GM12875 (cell line): ENCODE measurements at regions not wholly inside any gene's neighbourhood (a gene's known extent, or its start where the extent isn't known, plus 50 kb on each side); places are given as distances from the start of the nearest gene placed in this dataset.

ENCODE experiments used
- H3K4me3 ChIP-seq: one replicate; pipeline ENCODE4 v1.5.1; 2011; ENCODE audit warnings: low read depth, low read length, control low read depth
- TF ChIP-seq, protein P1 (sequence below): IDR thresholded peaks from 2 replicates; pipeline ENCODE4 v1.5.1; 2011; ENCODE audit warnings: low read depth, mild to moderate bottlenecking, control low read depth, inconsistent platforms, low read length, moderate library complexity, borderline replicate concordance; ENCODE audit not compliant: insufficient read depth

DNA sequence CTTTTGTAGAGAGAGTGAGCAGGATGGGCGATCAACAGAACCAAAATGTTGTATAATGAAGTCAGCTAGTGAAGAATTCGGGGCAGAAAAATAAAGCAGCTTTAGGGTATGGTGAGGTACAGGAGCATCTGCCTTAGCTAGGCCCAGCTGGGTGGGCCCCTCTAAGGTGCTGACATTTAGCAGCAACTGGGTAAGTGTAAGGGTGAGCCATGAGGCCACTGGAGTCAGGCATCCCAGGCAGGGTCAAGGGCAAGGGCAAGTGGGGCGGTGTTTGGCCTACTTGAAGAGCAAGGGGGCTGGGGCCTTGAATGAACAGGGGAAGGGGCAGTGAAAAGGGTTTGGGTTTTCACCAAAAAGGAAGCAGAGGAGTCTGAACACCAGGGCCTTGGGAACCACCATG is 583.6 kb downstream of the BCL11B start:
- no peak overlapping the region for H3K4me3 ChIP-seq
- TF ChIP-seq, protein P1, sequence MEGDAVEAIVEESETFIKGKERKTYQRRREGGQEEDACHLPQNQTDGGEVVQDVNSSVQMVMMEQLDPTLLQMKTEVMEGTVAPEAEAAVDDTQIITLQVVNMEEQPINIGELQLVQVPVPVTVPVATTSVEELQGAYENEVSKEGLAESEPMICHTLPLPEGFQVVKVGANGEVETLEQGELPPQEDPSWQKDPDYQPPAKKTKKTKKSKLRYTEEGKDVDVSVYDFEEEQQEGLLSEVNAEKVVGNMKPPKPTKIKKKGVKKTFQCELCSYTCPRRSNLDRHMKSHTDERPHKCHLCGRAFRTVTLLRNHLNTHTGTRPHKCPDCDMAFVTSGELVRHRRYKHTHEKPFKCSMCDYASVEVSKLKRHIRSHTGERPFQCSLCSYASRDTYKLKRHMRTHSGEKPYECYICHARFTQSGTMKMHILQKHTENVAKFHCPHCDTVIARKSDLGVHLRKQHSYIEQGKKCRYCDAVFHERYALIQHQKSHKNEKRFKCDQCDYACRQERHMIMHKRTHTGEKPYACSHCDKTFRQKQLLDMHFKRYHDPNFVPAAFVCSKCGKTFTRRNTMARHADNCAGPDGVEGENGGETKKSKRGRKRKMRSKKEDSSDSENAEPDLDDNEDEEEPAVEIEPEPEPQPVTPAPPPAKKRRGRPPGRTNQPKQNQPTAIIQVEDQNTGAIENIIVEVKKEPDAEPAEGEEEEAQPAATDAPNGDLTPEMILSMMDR: no peak

DNA sequence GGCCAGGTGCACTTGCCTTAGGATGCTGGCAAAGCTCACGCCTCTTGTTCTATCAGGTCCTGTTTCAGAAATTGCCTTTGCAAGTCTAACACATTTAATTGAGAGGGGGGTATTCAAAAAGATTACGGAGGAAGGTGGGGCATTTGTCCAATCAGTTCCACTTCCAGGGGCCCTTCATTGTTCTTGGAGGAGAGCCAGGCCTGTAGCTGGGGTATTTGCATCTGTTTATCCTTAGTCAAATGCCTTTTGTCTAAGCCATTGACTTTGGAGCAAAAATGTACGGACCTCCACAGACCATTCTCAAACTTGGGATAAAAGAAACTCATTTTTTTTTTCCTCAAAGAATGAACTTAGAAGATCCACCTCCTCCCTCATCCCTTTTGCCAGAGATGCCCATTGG is 582.0 kb downstream of the BCL11B start:
- H3K4me3 ChIP-seq: no peak overlapping the region
- TF ChIP-seq, protein P1: no peak

DNA sequence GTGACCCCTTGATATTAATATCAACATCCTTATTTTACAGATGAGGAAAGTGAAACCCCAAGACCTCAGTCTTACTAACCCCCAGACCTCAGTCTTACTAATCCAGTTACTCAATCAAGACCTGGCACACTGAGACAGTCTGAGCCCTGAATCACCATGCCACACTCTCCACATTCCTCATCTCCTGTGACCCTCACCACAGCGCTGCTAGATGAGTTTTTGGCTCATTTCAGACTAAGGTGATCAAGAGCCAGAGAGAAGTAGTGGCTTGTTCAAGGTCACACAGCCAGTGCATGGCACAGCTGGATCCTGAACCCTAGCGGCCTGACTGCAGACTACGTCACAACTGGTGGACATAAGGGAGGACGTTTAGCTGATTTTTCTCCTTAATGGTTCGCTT is 579.2 kb downstream of the BCL11B start:
- no peak overlapping the region for H3K4me3 ChIP-seq
- TF ChIP-seq, protein P1: no peak

DNA sequence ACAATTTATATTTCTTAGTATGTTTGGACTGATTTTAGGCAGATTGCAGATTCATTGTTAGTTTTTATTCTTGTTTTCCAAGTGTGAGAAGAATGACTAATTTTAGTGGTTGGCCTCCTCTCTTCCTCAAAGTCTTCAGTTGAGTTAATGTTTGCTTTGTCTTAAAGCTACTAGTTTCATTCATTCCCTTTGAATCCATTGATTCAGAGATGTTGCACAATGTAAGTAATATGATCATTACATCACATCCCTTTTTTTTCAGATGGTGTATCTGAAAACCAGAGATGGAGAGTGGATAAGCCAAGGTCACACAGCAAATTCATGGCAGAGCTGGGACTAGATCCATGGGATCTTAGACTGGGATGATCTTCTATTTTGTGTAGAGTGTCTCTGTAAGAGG is 577.5 kb downstream of the BCL11B start:
- TF ChIP-seq, protein P1: no peak
- H3K4me3 ChIP-seq: no peak overlapping the region

DNA sequence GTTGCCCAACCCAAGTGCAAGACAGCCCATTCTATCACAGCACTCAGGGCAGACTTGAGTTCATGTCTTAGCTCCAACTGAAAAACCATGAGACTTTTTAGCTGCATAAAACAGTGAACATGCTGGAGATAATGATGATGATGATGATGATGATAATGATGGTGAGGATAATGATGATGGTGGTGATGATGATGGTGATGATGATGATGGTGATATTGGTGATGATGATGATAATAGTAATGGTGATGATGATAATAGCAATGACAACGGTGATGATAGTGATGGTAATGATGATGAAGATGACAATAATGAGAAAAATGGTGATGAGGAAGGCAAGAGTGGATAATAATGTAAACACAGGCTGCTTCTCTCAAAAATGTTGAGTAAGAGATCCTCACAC is 576.2 kb downstream of the BCL11B start:
- H3K4me3 ChIP-seq: no peak overlapping the region
- TF ChIP-seq, protein P1: no peak

DNA sequence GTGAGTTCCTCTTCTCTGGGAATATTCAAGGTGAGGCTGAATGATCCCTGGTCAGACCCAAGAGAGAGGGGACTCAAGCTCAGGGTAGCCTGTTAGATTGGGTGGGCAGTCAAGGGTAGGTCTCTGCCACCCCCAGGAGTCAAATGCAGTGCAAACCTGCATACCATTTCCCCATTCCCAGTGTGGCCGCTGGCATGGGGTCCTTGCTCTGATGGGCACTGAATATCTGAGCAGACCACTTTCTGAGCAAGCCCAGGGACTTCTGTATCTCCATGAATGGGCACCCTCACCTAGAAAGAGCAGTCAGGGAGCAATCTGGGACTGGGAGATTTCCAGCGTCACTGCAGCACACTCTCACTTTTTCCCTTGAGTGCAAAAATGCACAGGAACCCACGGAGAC is 573.7 kb downstream of the BCL11B start:
- TF ChIP-seq, protein P1: no peak
- H3K4me3 ChIP-seq: no peak overlapping the region

DNA sequence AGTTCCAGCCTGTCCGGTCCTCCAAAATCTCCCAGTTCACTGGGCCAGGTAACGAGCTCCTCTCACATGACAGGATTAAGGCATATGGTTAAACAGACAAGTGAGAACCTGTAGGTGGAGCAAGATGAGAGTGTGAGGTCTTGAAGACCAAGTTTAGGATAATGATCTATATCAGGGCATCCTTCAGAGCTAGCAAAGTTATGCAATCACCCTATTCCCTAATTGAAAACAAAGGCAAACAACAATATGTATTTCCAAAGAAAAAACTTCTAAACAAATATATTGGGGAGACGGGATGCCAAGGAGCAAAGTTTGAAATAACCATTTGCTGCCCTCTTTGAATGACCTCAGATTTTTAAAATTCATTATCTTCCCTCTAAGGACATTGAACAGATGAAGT is 571.2 kb downstream of the BCL11B start:
- H3K4me3 ChIP-seq: no peak overlapping the region
- TF ChIP-seq, protein P1: no peak
